Stimulated activated CD4-positive, alpha-beta T cell treated with anti-CD3 and anti-CD28 coated beads, Interleukin-4, amount 100 ng/mL, for 1 hour (primary cell): ENCODE measurements at regions not wholly inside any gene's neighbourhood (a gene's known extent, or its start where the extent isn't known, plus 50 kb on each side); places are given as distances from the start of the nearest gene placed in this dataset.

Experiments
- DNase-seq: peaks from one replicate; pipeline ENCODE4 v3.0.0-alpha.2; 2020

DNA sequence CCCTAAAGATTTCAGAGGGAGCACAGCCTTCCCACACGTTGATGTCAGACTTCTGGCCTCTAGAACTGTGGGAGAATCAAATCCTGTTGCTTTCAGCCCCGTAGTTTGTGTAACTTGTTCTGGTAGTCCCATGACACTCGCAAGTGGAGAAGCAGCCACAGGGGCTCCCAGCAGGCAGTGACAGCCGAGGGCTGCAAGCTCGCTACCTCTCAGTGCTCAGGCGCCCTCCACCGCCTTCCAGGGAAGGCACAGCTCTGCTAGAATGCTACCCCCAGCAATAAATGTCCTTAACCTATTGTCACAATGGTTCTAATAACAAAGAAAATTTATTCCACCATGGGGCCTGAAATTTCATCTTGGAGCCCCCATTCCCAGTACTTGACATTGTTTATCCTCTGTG lies 143.1 kb upstream of the ZNF236 start:
- no peak for DNase-seq

DNA sequence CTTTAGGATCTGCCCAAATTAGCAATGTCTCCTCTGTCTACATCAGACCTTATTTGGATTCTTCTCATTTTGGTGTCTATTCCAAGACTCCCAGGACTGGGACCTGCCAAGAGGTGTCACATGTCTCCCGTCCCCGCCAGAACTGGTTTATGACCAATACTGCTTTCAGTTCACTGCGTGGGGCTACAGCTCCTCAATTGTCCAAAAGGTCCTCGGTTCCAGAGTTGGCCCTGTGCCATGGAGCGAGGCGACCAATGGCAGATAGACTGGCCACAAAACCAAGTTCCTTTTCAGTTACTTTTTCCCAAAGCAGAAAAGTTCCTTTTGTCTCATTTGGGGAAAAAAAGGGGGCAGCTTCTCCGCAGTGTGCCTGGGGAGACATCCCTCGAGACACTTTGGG lies 144.1 kb upstream of the ZNF236 start:
- DNase-seq: no peak

DNA sequence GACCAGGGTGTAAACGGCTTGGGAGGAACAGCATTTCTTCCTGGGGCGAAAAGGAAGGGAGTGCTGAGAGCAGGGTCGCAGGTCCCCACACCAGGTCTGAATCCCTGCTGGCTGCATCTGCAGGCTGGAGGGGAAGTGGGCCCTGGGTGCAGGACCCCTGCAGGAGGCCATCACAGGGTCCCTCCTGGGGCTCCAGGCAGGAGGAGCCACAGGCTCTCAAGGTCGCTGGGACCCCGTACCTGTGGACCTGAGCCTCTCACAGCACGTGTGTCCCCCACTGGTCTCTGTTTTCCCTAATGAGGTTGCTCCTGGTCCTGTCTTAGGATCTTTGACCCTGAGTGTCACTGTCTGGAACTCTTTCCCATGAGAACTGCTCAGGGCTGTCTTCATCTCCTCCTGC lies 147.8 kb upstream of the ZNF236 start:
- DNase-seq: no peak

DNA sequence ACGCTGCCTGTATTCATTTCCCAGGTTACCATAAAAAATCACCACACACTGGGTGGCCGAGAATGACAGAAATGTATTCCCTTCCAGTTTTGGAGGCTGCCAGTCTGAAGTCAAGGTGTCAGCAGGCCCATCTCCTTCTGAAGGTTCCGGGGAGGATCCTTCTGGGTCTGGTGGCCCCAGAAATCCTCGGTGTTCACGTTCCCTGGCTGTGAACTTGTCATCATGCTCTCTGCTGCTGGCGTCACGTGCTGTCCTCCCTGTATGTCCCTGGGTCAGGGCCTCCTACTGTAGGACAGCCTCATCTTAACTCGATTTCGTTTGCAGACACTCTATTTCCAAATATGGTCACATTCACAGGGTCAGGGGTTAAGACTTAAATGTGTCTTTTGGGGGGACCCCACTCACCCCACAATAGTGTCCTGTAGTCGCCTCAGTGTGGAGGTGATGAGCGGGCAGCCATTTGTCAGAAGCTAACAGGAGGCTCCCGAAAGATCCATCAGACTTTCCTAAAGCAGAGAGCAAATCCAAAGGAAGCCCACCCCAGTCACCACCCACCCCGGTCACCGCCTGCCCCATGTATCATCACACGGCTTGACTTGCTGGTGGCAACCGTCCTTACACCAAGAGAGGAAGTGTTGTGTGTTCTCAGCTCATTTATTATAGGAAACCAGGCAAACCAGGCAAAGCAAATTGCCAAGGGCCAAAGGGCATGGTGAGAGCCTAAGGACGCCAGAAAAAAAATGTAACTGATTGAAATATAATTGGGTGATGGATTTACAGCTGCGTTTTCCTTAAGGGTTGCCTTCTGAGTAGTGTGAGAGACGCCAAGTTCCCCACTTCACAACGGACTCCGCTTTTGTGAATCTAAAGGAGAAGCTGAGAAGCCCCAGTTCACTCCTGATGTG lies 148.8 kb upstream of the ZNF236 start:
- no peak for DNase-seq

DNA sequence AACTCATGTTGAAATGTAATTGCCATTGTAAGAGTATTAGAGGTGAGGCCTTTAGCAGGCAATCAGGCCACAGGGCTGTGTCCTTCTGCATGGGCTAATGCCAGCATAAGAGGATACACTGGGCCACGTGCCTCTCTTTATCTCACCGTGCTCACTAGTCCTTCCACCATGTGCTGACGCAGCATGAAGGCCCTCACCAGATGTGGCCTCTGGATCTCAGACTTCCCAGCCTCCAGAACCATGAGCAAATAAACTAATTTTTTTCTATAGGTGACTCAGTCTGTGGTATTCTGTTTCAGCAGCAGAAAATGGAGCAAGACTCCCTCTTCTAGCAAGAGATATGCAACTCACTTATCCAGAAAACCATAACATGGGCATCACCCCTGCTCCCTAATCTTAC lies 149.7 kb upstream of the ZNF236 start:
- no peak for DNase-seq

DNA sequence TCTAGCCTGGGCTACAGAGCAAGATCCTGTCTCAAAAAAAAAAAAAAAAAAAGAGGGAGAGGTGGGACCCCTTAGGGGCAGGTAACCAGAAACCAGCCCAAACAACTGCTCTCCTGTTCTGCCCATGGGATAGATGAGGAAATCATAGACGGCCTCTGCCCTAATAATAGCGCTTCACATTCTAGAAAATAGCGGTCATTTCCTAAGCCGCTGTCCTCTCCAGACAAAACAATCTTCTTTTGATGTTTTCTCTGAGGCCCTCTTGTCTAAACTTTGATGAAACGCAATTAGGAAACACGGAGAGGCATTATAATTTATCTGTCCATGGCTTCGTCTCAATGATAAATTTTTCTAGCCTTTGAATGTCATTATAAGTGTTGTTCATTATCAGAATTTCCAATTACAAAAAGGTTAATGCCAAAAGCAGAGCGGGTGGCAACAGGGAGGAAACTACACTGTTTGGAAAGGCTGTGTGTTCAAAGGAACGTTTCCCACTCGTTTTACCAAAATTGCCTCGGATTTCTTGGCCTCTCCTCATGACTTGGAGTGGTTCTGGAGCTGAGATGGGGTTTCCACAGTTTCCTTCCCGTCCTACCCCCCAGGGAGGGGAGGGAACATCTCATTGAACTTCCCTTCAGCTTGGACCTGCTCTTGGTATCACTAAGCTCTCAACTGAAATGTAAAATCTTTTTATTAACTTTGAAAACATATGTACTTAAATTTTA lies 151.6 kb upstream of the ZNF236 start:
- no peak for DNase-seq

DNA sequence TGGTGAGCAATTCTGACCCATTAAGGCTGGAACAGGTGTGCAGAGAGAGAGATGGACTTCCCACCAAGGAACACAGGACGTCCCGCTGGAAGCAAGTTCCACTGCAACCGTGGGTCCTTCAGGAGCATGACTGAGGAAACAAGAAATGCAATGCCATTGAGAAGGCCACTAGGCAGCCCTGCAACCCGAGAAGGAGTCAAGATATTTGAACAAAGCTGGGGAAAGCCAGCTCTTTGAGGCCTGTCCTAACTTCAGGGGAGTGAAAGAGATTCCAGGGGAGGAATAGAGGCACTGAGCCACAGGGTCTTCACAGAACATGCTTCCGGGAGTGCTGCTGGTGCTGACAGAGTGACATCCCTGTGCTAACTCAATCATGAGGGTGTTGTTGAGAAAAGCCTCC lies 153.8 kb upstream of the ZNF236 start:
- DNase-seq: no peak

DNA sequence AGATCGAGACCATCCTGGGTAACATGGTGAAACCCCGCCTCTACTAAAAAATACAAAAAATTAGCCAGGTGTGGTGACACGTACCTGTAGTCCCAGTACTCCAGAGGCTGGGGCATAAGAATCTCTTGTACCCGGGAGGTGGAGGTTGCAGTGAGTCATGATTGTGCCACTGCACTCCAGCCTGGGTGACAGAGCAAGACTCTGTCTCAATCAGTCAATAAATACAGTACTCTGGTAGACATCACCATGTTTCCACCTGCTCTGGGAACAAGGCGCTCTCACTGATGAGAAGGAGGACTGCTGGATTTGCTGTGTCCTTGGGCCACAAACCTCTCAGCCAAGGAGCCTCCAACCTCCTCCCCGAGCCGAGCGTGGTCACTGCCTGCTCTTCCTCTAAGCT lies 154.2 kb upstream of the ZNF236 start:
- no peak for DNase-seq

DNA sequence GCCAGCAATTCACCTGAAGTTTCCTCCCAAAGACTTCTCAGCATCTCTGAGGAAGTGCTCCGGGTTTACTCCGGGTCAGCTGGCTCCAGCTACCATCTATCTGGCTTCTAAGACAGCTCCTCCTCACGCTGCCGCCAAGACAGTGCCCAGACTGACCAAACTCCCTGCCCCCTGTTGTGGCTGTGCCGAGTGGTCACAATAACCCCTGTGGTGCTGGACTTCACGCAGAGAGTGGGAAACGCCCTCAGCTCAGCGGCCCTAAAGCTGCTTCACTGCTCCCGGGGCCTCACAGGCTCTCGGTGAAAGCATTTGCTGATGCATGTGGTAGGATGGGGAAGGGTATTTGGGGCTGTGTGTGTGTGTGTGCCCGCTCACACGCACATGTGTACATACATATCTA lies 154.8 kb upstream of the ZNF236 start:
- DNase-seq: no peak

DNA sequence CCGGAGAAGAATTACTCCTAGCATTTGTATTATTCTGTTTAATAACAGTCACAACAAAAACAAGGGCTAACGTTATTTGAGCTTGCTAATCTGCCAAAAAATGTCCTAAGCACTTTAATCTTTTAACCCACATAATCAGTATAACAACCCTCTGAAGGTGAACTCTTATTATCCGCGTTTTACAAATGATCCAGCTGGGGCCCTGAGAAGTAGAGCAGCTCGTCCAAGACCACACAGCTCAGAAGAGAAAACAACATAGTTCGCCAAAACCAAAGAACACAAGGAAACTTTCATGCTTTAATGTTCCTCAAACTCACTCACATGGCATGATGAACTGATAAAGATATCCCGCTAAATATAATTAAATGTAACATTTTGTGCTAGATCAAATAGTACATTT lies 159.7 kb upstream of the ZNF236 start:
- no peak for DNase-seq

DNA sequence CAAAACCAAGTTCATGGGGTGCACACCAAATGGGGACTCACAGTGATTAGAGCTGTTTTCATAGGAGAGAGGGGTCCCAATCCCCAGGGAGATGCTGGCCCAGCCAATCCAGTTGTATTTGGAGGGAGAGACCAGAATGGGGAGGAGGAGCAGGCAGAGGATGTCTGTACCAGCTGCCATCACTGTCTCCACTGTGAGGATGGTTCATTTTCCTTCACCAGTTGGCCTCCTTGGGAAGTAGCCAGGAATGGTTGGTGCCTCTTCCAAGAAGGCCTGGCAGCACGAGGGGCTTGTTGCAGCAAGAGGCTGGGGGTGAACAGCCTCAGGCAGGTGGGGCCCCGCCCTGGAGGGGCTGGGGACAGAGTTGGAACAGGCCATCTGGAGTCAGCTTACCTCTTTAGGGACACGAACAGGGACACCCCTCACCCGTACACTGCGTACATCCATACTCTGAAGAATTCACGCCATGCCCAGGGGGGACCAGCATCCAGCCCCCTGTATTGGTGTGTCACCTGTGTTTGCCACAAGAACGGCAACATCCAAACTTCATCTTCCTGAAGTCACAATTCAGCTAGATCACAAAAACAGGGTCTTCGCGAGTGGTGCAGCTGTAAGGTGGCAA lies 161.7 kb upstream of the ZNF236 start:
- no peak for DNase-seq

DNA sequence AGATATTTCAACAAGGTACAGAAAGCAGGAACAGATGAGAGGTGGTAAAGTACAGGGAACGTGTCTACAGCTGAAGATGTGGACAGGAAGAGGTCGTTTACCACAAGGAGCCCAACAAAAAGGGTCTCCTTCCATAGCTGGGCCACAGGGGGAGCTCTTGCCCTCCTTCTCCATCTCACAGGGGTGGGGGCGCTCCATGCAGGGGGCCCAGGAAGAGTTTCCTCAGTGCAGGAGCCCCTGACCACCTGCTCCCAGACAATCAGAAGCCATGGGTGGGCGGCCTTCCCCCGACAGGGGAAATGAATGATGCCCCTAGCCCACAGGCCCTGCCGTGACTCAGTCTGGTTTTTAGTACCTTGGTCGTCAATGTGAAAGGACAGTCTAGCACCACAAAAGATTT lies 163.6 kb upstream of the ZNF516 start:
- DNase-seq: no peak

DNA sequence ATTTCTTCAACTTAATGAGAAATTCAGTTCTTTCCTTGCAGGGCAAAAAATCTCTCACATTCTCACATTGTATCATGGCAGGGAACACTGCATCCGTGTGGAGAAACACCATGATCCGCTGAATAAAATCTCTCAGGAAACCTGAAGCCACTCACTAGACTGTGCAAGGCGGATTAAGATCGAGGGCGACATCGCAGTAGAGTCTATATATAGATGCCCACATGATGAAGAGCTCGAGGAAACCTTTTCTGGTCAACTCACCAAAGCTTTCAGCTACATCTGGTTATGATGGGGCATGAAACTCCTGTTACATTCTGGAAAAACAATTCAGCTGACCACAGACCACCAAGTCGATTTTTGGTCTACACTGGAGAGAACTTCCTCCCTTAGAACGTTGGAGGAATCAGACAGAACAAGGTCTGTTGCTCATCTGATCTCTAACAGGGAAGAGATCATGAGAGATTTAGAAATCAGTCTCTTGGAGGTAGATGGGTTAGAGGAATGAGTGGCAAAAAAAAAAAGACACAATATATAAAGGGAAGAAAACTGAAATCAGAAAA lies 162.9 kb upstream of the ZNF516 start:
- DNase-seq: no peak

DNA sequence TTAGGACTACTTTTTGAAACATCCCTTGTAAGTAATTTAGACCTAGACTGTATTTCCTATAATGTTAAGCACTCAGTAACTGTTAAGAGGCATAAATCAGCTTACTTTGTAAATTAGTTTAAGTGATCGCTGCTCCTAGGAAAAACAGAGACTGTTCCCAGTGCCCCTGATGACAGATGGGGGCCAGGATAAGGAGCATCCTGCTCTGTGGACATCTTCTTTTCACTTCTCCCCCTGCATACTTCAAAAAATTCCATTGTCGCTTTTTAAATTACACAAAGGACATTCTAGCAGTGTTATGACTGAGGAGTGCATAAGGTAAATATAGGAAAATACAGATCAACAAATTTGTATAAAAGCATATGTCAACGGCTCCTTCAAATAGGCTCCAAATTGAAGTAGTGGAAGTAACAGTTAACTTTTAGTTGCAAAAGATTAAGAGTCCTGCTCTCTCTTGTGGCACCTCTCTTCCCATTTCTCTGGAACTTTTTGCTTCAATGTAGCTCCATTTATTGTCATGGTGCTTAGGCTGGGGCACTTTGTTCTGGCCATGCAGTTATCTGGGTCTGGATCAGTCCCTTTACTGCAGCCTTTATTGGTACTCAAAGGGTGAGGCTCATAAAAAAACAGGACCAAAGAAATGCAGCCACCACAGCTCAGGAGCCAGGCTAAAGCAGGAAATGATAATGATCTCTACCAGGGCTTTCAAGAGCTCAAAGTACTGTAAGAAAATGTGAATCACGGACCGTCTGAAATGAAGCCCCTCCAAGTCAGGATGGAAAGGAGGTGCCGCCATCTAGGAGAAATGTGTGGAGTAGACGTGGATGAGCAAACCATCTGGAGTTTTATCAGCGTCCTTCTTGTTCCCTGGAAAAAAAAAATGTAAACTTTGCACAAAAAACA lies 162.1 kb upstream of the ZNF516 start:
- DNase-seq: no peak

DNA sequence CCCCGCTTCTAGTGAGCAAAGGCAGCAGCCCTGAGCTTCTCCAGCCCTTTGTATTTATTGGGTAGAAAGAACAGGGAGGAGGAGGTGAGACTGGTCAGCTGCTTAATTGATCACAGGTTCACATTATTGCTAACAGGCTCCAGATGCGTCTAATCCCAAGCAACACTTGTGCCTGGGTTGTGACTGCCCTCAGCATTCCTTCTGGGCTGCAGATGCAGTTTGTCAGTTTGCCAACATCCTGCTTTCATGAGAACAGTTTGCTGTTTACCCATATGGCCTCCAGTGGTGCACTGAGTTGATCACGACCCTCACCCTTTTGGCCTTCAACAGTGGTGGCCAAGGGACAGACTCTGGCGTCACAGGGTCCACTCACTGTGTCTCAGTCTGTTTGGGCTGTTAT lies 159.5 kb upstream of the ZNF516 start:
- no peak for DNase-seq

DNA sequence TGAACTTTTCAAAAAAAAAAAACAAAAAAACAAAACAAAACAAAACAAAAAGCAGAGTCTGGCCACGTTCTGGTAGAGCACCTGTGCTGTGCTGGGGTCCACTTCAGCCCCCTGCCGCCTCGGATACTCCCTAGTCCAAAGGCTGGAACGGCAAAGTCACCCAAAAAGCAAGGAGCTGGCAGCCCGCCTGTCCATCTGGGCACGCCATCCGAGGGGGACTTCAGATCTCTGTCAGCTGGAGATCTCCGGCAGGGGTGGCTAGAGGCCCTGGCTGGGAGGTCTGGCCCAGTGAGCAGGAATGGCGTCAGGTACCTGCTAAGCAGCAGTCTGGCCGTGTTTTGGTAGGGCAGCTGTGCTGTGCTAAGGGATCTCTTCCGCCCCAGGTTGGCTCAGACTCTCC lies 152.3 kb upstream of the ZNF516 start:
- DNase-seq: no peak

DNA sequence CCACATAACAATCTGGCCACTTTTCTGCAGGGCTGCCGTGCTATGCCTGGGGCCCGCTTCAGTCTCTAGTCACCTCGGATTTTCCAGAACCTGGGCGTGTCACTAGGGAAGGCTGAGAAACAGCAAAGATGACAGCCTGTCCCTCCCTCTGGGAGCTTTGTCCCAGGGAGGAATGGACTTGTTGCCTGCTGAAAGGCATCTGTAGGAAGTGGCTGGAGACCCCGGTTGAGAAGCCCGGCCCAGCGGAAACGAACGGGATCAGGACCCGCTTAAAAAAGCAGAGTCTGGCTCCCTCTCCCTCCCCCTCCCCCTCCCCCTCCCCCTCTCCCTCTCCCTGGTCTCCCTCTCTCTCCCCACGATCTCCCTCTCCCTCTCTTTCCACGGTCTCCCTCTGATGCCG lies 149.5 kb upstream of the ZNF516 start:
- DNase-seq: no peak

DNA sequence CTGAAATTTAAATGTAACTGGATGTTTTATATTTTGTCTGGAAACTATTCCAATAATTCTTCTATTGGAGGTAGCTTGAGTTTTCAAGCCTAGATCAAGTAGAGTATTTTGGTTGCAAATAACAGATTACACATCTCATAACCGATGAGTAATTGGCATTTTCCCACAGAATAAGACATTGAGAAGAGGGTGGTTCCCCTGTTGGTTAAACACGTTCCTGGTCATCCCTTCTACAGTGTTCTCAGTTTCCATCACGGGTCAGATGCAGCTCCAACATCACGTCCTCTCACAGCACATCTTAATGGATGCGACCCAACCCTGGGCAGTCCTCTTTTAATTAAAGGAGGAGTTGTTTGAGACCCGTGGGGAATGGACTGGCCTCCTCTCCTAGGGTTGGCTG lies 149.0 kb upstream of the ZNF516 start:
- no peak for DNase-seq

DNA sequence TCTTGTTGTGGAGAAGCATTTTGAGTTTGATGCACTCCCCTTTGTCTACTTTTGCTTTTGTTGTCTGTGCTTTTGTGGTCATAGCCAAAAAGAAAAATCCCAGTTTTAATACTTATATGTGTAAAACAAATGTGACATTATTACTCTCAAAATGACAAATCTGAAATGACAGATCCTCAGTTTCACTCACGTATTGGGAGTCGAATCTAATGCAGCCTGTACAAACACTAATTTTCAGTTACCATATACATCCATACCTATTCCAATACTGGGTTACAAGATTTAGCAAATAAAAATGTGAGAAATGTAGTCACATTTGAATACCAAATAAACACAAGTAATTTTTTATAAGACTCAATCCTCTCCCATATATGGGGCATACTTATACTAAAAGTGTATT lies 148.2 kb upstream of the ZNF516 start:
- no peak for DNase-seq

DNA sequence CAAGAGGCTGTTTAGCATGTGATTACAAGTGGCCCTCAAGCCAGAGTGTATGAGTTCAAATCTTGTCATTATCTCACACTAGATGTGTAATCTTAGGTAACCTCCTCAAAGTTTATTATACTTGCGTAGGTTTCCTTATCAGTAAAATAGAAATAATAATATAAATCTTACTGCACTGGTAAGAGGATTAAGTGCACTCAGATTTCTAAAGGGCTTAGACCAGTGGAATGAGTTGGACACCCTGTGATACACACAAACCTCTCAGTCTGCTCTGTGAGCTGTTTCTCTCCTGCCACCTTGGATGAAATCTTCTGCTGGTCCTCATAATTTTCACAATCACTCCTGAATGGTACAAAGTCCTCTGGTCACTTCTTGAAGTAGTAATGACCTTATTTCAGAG lies 145.4 kb upstream of the ZNF516 start:
- DNase-seq: no peak

DNA sequence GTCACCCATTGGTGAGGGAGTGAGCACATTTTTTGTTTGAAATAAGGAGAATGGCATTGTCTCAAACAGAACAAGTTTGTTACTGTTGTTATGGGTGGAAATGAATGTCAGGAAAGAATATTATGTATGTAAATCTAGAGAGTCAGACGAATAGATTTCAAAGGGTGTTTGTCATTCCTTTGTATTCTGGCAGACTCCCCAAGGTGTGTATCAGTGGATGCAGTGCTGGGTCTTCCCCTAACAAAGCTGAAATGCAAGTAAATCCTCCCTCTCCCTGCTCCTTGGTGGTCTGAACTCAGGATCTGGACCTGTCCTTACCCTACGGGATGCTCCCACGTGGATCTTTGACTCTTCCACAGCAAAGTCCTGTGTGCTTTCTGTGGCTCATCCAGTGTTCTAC lies 139.5 kb upstream of the ZNF516 start:
- DNase-seq: no peak

DNA sequence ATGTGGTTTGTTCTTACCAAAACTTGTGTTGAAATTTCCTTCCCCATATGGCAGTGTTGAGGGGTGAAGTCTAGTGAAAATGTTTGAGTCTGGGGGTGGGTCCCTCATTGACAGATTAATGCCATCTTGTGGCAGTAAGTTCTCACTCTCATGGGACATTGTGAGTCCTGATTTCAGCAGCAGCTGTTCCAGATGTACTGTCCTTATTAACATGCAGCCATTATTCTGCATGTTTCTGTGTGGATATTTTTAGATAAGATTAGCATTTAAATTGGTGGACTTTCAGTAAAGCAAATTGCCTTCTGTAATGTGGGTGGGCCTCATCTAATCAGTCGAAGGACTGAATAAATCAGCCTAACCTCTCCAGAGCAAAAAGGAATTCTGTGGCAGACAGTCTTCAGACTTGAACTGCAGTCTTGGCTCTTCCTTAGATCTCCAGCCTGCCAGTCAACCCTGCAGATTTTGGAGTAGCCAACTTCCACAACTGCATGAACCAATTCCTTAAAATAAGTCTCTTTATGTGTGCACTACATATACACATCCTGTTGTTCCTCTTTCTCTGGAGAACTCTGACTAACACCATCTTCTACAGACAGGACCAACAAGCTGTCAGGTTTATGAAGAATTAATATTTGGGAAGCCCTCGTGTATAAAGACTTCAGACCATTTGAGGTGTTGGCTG lies 138.7 kb upstream of the ZNF516 start:
- DNase-seq: no peak
